ENCODE measurements at regions not wholly inside any gene's neighbourhood (a gene's known extent, or its start where the extent isn't known, plus 50 kb on each side); places are given as distances from the start of the nearest gene placed in this dataset.
"Not testable (repeated sequence)": the region's sequence is repeated elsewhere in the genome, so short reads cannot be mapped to it uniquely, and the experiment has no call there.

DNA sequence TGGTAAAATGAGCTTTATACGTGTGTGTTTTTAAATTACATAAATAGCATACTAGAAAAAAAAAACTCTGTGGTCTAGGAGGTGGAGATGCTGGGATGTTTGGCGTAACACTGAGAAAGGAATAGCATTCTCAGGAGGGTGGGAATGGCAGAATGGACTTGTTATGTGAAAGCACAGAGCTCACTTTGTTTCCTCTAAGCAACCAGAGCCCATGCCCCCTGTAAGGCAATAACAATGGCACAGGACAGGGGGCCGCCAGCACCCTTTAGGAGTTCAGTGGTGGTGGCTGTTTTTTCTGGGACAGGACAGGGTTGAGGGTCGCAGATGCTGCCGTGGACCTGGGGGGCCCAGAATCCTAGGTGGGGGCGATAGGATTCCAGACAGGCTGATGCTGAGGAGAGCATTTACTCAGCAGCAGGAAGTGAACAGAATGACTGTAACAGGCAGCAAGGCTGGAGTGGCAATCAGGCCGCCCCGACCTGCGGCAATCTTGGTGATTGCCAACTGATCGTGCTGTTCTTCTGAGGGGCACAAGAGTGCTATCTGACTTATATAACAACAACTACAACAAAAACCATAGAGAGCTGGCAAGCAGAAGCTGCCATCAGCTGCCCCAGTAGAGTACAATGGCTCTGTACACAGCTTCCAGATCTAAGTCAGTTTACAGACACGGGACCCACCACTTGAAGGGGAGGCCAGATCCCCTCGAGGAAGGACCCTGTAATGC lies 160.4 kb downstream of the UACA start:
- no peak for DNase-seq (ENCODE audit: low spot score)

DNA sequence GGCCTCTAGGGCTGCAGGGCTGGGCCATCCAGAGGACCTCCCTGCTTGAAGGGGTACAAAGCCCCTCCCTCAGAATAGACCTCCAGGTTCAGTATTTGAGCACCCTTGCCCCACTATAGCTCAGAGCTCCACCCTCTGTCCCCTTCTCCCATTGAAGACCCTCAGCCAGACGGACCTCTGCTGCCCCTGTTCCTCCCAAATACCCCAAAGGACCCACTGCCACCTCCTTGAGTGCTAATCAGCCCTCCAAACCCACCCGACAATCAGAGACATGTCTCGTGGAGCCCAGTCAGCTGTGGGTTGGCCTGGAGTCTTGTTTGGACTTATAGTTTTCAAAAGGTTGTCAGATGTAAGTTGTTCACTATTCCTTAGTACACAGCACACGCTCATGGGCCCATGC lies 161.1 kb downstream of the UACA start:
- DNase-seq (ENCODE audit: low spot score): no peak

DNA sequence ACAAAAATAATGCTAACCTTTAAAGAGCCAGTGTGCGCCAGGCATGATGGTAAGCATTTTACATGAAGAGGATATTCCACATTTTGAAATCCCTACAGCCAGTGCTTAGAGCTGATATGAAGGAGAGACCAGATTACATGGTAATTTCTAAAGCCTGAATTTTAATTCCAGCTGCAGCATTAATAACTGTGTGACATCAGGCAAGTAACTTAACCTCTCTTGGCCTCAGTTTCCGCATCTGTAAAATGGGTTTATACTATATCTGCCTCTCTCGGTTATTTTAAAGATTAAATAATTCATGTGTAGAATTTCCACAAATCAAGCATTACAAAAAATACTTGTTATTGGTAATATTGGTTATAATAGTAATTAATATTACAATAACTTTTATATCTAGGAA lies 165.4 kb downstream of the UACA start:
- no peak for DNase-seq (ENCODE audit: low spot score)

DNA sequence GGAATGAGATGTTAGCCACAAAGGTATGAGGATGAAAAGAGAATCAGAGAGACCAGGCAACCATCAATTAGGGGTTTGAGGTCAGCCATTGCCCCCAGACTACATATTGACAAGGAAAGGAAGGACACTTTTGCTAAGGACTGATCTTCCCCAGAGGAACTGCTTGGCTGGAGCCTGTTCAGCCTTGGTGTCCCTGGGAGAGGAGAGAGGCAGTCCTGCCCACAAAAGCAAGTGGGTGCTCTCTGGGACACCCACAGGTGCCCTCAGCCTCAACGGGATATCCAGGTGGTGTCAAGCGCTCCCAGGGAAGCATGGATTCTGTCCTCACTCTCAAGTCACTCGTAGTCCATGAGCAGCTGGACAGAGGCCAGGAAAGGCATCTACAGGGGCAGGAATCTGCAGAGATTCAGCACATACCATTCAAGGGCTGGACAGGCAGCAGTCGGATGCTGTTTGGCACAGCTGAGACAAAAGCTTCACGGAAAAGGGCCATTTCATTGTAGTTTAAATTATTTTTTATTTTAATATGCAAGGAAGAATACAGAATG lies 166.2 kb downstream of the UACA start:
- DNase-seq (ENCODE audit: low spot score): peak; percentile 27

DNA sequence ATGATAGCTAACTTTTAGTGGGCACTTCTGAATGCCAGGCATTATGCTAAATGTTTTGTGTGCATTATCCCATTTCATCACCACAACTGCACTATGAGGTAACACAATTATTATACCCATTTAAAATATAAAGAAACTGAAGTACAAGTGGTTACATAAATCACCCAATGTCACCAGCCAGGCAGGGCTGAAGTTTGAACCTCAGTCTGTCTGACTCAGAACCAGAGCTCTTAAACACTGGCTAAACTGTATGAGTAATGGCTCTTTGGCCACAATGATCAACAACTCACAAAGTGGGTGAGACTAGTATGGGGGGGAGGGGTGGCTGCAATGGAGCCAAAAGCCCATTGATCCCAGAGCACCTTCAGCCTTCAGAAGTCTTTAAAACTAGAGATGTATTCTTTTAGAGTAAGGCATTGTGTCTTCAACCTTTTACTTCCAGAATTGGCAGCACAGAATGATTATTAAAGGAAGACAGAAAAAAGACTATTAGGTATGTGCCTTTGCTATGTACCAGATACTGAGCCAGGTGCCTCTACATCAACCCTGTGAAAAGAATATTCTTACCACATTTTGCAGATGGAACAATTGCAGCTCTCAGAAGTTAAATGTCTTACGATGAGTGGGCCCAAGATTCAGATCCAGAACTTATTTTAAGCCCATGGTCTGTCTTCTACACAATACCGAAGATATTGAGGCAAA lies 166.9 kb downstream of the UACA start:
- peak; percentile 72 for DNase-seq (ENCODE audit: low spot score)

DNA sequence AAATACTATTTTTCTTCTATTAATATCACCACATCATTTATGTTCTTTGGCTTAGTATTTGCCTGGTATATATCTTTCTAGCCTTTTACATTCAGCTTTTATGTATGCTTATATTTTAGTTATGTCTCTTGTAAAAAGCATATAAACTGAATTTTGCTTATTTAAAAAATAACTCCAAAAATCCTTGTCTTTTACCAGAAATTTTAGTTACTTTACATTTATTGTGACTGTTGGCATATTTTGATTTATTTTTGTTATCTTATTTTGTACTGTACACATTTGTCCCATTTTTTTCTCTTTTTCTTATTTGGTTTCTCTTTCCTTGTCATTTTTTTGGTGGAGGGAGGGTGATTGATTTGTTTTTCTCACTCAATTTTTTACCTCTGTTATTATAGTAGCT lies 169.6 kb downstream of the UACA start:
- DNase-seq (ENCODE audit: low spot score): no peak

DNA sequence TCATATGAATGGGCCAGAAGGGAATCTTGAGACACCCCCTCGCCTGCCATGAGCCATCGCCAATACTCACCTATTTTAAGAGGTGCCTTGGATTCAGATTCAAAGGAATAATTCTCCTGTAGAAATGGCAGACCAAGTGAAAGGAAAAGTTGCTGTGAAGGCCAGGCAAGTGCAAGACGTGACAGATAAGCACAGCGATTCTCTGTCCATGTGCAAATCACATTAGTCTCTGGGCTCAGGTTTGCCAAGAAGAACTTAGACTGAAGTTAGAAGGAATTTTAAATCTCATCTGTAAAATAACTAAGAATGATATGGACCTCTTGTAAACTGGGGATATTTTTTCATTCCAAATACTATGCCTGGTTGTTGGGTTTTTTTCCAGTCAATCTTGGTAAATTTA lies 173.6 kb downstream of the UACA start:
- no peak for DNase-seq (ENCODE audit: low spot score)

DNA sequence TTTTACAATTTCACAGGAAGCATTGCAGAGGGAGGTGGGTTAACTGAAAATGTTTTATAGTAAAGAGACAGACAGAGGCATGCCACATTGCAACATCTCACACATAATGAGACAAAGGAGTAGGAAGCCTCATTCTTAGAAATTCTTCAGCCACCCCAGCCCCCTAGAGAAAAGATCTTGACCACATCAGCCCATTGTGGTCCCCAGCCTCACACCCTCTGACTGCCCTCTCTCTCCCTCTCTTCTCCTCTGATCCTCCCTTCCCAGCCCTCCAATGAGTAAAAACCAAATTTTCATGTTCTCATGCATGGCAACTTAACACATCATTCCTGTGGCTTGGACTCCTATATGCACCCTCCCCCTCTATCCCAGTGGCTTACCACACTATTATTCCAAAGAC lies 174.1 kb downstream of the UACA start:
- DNase-seq (ENCODE audit: low spot score): peak; percentile 75

DNA sequence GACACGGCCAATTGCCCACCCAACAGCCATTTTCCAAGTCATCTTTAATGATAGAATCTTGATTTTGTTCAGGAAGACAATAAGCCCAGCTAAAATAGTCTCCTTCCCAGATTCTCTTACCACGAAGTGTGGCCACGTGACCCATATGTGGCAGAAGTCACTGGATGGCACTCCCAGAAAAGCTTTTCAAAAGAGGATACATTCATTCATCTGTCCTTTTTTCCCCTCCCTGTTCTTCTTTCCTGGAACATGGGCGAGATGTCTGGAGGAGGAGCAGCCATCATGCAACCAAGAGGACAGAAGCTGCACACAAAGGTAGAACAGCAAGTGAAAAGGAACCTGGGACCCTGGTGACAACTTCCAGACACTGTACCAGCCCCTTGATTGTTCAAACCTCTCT lies 174.7 kb downstream of the UACA start:
- no peak for DNase-seq (ENCODE audit: low spot score)

DNA sequence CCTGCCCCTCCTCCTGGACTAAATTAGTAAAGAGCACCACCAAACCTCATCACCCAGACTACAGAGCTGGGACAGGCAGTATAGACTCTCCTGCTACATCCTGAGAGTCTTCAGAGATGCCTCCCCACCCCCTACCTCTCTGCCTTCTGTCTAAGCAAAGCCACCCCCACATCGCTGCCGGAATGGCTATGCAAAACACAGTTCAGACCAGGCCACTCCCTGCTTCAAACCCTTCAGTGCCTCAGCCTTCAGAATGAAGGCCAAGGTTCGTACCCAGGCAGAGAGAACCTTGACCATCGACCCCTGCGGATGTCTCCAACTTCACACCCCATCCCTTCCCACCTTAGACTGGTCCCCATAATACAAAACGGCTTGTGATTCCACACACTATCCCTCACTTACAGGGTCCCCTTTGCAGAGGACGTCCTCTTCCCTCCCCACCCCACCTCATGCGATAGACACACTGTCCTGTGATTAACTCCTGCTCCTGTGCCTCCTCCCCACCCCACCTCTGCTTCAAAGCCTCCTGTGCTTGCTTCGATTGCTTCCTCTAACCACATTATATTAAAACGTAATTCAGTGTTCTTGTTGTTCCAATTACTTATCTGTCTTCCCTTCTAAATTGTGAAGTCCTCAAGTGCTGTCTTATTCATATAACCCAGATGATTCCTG lies 175.3 kb downstream of the UACA start:
- no peak for DNase-seq (ENCODE audit: low spot score)

DNA sequence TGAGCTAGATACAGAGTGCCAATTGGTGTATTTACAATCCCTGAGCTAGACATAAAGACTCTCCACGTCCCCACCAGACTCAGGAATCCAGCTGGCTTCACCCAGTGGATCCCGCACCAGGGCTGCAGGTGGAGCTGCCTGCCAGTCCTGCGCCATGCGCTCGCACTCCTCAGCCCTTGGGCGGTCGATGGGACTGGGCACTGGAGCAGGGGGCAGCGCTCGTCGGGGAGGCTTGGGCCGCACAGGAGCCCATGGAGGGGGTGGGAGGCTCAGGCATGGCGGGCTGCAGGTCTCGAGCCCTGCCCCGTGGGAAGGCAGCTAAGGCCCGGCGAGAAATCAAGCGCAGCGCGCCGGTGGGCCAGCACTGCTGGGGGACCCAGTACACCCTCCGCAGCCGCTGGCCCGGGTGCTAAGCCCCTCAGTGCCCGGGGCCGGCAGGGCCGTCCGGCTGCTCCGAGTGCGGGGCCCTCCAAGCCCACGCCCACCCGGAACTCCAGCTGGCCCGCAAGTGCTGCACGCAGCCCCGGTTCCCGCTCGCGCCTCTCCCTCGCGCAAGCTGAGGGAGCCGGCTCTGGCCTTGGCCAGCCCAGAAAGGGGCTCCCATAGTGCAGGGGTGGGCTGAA lies 176.2 kb downstream of the UACA start:
- not testable (repeated sequence) for DNase-seq (ENCODE audit: low spot score)

DNA sequence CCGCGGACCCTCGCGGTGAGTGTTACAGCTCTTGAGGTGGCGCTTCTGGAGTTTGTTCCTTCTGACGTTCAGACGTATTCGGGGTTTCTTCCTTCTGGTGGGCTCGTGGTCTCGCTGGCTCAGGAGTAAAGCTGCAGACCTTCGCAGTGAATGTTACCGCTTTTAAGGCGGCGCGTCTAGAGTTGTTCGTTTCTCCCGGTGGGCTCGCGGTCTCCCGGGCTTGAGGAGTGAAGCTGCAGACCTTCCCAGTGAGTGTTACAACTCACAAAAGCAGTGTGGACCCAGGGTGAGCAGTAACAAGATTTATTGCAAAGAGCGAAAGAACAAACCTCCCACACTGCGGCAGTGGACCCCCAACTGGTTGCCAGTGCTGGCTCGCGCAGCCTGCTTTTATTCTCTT lies 177.1 kb downstream of the UACA start:
- DNase-seq (ENCODE audit: low spot score): no peak

DNA sequence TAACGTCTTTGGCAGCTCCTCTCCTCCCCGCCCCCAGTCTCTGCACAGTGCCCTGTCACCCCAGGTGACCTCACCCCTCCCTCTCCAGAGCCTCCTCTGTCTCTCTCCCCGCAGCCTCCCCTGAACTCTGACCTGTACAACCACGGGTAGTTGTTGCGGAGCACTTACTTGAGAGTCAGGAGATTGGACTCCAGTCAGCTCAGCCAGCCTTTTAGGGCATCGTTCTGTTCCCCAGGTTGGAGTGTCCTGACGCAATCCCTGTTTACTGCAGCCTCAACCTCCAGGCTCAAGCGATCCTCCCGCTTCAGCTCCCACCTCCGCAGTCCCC lies 177.7 kb downstream of the UACA start:
- DNase-seq (ENCODE audit: low spot score): no peak

DNA sequence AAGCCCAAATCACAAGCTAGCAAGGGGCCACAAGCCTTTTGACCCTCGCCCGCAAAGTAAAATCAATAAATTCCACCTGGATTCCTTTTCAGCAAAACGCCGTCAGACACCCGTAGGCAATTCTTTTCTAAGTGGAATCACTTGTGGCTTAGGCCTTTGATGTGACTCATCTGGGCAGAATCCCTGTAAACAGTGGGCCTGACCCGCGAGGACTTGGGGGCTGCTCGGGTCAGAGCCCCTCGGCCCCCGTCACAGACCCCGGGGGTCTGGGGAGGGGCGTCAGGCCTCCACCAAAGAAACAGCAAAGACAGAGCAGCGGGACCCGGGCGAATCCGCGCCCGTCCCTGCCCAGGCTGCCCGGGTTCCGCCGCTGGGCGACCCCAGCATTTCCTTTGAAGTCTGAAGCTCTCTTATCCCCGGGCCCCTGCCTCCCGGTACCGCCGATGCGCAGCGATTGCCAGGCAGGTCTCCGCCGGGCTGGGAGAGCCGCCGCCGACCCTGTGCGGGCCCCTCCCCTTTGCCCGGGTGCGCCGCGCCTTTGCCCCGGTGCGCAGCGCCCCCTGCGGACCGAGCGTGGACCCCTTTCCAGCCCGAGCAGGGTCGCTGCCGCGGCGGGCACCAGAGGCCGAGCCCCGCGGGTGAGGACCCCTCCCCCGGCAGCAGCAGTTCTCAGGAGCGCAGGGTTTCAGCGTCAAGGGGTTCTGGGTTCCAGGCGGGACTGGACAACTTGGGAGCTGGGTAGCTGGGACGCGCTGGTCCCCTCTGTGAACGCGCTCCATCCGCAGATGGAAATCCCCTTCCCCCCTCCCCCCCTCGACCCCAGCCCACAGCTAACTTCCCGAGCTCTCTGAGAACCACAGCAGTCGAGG lies 178.3 kb downstream of the UACA start:
- no peak for DNase-seq (ENCODE audit: low spot score)

DNA sequence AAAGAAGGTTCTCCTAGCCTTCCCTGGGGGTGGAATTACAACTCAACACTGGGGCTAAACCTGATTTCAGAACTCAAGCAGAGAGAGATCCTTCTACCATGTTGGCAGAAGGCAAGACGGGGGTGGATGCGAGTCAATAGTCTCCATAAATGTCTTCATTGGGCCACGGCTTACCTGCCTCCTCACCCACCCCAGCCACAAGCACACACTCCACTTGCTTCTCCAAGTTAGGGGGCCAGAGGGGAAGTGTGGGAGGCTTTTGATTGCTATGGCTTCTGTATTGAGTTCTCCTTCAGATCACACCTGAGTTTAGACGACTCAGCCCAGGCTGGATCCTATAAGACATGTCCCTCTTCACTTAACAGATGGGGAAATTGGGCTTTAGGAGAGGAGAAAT lies 178.9 kb downstream of the UACA start:
- DNase-seq (ENCODE audit: low spot score): no peak

DNA sequence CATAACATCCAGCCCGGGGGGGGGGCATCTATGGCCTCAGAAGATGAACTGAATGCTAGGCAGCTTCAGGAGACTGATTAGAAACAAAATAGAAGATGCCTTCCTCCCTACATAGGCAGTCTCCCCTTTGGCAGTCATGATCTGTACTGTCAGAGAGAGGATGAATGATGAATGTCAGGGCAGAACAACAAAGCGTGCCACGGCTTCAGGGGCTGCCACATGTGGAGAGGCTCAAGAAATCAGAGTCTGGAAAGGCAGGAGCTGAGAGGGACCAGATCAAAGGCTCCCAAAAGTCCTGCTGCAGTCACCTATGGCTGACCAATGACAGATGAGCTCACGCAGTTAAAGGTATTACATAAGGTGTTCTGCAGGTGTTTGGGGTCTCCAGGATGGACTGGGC lies 180.4 kb downstream of the UACA start:
- no peak for DNase-seq (ENCODE audit: low spot score)

DNA sequence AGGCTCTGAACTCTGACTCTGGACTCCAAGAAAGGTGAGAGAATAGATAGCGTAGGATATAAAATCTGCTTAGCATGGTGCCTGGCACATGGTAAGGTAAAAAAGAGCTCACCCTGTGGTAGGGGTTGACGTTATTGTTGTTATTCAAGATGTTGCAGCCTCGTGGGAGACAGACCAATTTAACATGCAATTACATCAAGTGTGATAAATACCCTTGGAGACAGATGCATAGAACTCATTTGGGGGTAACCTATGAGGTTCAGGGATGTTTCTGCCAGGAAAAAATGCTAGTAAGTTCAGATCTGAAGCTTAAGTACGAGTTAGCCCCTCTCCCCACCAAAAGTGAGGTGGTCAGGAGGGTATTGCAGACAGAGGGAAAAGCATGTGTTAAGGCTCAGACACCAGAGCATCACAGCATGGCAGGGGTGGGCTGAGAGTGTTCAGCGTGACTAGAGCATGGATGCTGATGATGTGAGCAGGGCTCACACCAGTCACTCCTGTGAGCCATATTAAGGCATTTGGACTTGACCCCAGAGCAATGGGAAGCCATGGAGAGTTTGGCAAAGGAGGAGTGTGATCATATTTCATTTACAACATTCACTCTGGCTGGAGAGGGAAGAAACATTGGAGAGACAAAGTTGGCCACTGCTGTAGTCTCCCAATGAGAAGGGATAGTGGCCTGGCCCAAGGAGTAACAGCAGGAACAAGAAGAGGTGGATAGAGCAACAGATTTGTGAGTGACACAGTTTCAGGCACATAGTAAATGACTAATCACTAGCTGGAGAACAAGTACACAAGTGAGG lies 181.0 kb downstream of the UACA start:
- DNase-seq (ENCODE audit: low spot score): no peak

DNA sequence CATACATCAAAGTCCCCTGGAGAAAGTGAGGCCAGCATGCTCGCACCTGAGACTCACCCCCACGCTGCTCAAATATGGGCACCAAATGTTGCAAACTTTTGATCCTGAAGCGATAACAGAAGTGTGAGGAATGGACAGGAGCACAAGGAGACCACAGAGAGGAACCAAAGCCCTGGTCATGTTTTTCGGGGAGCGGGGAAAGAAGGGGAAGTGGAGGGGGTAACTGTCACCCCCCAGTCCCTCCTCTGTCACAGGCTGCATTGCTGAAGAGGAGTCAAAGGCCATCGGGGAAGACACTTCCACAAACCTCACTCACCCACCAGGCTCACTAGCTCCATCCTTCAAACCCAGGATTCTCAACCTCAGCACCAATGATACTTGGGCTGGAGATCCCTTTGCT lies 182.4 kb downstream of the UACA start:
- DNase-seq (ENCODE audit: low spot score): no peak

DNA sequence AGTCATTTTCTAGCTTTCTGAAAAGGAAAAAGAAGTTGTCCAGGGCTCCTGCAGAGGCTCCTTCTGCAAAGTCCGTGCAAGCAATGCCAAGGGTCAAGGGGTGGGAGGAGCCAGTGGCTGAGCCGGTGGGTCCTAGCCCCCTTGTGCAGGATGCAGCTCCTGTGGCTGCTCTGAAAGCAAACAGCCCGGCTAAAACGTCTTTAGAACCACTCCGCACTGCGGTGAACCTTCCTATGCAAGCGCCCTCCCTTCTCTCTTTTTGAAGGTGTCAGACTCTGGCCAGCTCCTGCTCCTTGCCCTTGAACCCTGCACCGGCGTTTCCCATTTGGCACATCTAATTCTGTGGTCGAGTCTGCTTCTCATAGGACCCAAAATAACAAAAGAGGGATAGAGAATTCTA lies 183.1 kb downstream of the UACA start:
- DNase-seq (ENCODE audit: low spot score): no peak

DNA sequence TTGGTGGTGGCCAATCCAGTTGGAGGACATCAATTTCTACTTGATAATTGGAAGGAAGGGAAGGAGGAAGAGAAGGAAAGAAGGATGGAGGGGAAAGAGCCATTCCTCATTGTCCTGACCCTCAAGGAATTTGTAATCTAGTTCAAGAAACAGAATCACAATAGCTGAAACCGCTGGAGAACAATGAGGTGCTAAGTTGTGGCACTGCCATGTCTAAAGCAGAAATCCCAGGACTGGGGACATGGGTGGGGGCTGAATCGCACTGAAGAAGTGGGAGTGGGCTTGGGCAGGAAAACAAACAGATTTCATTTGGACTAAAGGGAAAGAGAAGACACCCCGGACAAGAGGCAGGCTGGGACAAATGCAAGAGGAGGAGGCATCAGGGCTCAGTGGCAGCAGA lies 183.6 kb downstream of the UACA start:
- no peak for DNase-seq (ENCODE audit: low spot score)

DNA sequence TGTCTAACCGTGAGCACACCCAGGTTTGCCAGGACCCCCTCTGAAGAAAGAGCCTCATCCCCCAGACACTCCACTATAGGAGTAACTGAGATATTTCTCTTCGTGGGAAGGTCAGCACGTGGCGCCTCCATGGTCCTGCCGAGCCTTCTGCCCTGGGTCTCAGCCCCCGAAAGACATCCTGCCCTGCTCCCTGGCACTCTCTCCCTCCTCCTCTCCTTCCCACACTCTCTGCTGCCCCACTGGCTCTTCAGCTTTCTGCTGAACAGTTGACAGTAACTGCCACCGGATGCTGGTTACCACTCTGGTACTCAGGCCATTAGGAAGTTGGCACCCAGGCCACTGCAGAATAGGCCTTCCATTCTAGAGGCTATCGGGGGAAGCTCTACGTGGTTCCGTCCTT lies 185.2 kb downstream of the UACA start:
- no peak for DNase-seq (ENCODE audit: low spot score)

Data from hepatic stellate cell (primary cell).